ENCODE measurements at regions not wholly inside any gene's neighbourhood (a gene's known extent, or its start where the extent isn't known, plus 50 kb on each side); places are given as distances from the start of the nearest gene placed in this dataset.

DNA sequence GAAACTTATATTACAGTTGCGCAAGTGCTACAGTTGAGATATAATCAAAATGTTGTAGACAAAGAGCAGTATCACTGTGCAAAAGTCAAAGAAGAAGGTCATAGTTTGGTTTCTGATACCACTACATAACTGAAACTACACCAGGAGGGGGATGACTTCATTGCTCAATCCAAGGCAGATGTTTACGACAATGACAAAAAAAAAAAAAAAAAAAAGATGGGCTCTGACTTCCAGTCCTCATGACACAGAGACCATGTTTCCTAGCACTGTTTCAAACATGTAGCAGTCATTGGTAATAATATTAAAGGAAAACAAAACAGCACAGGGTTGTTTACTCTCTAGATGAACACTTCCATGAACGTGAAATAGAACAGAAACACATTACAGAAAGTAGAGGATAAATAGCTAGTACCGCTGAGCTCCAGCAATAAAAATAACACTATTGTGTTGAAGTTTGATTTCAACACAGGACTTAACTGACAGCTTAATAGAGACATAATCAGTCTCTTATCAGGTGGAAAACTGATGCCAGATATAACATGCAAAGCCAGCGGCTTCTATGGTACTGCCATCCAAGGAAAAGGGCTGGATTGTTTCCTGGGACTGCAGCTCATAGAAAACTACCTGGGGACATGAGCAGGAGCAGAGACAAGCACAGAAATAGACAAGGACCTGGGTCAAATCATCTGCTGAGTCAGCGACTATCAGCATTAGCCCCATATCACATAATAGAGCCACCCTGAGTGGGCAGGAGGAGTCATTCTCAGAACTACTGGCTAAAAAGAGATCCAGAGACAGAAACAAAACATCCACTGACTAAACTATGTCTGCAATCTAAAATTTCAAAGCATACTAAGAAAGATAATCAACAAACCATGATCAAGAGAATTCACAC is 463.6 kb upstream of the SOX9 start:
- Mint-ChIP-seq H3K4me3 (no peak overlapping the region), H3K27ac (no peak overlapping the region), H3K27me3 (no peaks in the 10 kb centered on the region), H3K9me3 (peaks cover 0 to 16% (median 8%) of the 10 kb centered on the region in 3 donors), H3K36me3 (no peaks in the 10 kb centered on the region), H3K4me1 (no peaks in the 10 kb centered on the region)

DNA sequence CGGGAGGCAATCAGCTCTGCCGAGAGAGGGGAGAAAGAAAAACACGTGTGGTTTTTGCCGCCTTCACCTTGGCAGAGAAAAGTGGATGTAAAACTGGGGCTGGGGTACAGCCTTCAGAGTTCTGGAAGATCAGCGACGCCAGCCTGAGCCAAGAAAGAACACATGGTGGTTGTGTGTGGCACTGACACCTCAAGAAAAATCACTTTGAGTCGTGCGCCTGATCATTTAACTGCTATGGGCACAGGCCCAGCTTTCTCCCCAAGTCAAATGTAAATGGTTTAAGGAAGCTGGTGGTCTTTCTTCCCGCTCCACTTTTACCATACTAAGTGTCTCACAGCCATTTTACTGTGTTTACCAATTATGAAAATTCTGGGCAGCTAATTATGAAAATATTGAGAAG is 461.8 kb upstream of the SOX9 start:
- no peak overlapping the region for H3K27ac Mint-ChIP-seq
- no peaks in the 10 kb centered on the region for H3K36me3 Mint-ChIP-seq
- H3K4me3 Mint-ChIP-seq: no peak overlapping the region
- peaks cover 0 to 17% (median 10%) of the 10 kb centered on the region in 3 donors for H3K9me3 Mint-ChIP-seq
- H3K27me3 Mint-ChIP-seq: no peaks in the 10 kb centered on the region
- no peaks in the 10 kb centered on the region for H3K4me1 Mint-ChIP-seq

DNA sequence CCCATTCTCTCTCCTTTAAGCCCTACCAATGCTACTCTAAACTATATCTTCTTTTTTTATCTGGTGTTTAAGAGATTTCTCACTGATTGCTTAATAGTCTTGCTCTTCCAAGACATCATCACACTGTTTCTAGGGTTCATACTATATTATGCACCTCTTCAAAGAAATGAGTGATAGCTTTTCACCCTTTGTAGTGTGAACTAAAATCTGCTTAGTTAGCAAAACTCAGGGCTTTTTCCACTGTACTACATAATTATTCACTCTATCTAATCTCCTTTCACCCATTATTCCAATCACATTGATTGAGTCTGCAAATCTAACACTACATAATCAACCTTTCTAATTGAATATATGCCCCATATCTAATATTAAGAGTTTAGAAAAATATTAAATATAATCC is 456.0 kb upstream of the SOX9 start:
- Mint-ChIP-seq H3K27me3 (no peaks in the 10 kb centered on the region), H3K36me3 (no peaks in the 10 kb centered on the region), H3K4me1 (no peaks in the 10 kb centered on the region), H3K4me3 (no peak overlapping the region), H3K9me3 (peaks cover 3 to 8% (median 3%) of the 10 kb centered on the region in 3 donors), H3K27ac (no peak overlapping the region)

DNA sequence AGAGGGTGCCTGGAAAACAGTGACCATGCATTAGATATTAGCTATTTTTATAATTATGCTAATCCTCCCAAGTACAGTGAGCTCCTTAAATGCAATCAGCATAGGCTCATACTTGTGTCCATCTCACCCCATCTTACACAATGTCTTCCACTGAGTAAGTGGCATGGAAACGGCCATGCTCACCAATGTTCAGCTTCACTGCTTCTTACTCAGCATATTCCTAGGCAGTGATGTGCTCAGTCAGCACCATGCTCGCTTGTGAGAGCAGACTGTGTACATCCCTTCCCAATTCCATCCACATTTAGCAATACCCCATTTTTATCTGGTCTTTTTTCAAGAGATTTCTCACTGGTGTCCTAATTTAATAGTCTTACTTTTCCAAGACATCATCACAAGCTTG is 454.8 kb upstream of the SOX9 start:
- peaks cover 3 to 8% (median 3%) of the 10 kb centered on the region in 3 donors for H3K9me3 Mint-ChIP-seq
- no peaks in the 10 kb centered on the region for H3K4me1 Mint-ChIP-seq
- H3K4me3 Mint-ChIP-seq: no peak overlapping the region
- H3K36me3 Mint-ChIP-seq: no peaks in the 10 kb centered on the region
- H3K27me3 Mint-ChIP-seq: no peaks in the 10 kb centered on the region
- H3K27ac Mint-ChIP-seq: no peak overlapping the region

DNA sequence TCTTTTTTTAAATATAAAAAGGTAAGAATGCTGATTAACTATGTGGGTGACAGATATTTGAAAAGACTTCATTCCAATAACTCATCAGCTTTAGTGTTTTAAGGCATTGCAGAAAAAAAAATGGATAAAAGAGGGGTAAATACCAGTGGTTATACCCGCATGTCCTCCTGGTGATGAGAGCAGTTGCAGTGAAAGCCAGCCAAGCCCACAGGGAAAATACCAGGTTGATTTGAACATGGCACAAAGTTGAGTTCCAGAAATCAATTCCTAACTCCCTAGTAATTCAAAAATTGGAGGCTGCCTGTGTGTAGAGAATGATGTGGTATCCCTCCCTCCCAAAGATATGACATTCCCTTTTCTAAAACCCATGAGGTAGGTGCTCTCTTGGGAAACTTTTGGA is 453.2 kb upstream of the SOX9 start:
- H3K27ac Mint-ChIP-seq: no peak overlapping the region
- H3K9me3 Mint-ChIP-seq: peaks cover 0 to 8% (median 3%) of the 10 kb centered on the region in 3 donors
- H3K36me3 Mint-ChIP-seq: no peaks in the 10 kb centered on the region

GRCh38 chr17:71668807-71669206 is 452.0 kb upstream of the SOX9 start:
- H3K27ac Mint-ChIP-seq: no peak overlapping the region
- no peaks in the 10 kb centered on the region for H3K36me3 Mint-ChIP-seq
- no peak overlapping the region for H3K4me3 Mint-ChIP-seq
- no peaks in the 10 kb centered on the region for H3K4me1 Mint-ChIP-seq
- no peaks in the 10 kb centered on the region for H3K27me3 Mint-ChIP-seq
- H3K9me3 Mint-ChIP-seq: peaks cover 0 to 8% (median 0%) of the 10 kb centered on the region in 3 donors

More for the DNA sequence above, 453.2 kb upstream of the SOX9 start:
- Mint-ChIP-seq H3K4me3 (no peak overlapping the region), H3K4me1 (no peaks in the 10 kb centered on the region), H3K27me3 (no peaks in the 10 kb centered on the region)

DNA sequence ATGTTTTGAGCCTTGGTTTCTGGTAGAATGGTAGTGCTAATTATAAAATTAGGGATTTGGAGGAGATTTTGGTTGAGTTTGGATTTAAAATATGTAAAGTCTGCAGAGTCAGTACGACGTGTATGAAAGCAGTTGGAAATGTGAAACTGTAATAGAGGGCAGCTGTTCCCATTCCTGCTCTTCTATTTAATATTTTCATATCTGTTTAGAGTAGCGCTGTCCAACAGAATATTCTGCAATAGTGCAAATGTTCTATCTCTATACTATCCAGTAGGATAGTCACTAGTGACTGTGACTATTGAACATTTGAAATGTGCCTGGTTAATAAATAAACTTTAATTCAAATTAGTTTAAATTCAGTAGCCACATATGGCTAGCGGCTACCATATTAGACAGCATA is 443.4 kb upstream of the SOX9 start:
- H3K4me1 Mint-ChIP-seq: peaks cover 0 to 2% (median 0%) of the 10 kb centered on the region in 3 donors
- peaks cover 0 to 11% (median 7%) of the 10 kb centered on the region in 3 donors for H3K9me3 Mint-ChIP-seq
- H3K4me3 Mint-ChIP-seq: no peak overlapping the region
- H3K36me3 Mint-ChIP-seq: no peaks in the 10 kb centered on the region
- no peaks in the 10 kb centered on the region for H3K27me3 Mint-ChIP-seq
- H3K27ac Mint-ChIP-seq: no peak overlapping the region

- H3K4me3 Mint-ChIP-seq: no peak overlapping the region
- peaks cover 0 to 2% (median 0%) of the 10 kb centered on the region in 3 donors for H3K4me1 Mint-ChIP-seq
- H3K36me3 Mint-ChIP-seq: no peaks in the 10 kb centered on the region
- peaks cover 0 to 21% (median 13%) of the 10 kb centered on the region in 3 donors for H3K9me3 Mint-ChIP-seq
- no peak overlapping the region for H3K27ac Mint-ChIP-seq
- H3K27me3 Mint-ChIP-seq: no peaks in the 10 kb centered on the region
Measured at GRCh38 chr17:71679832-71680231, 441.0 kb upstream of the SOX9 start.

- no peak overlapping the region for H3K27ac Mint-ChIP-seq
- peaks cover 0 to 2% (median 0%) of the 10 kb centered on the region in 3 donors for H3K4me1 Mint-ChIP-seq
- H3K4me3 Mint-ChIP-seq: no peak overlapping the region
- no peaks in the 10 kb centered on the region for H3K36me3 Mint-ChIP-seq
- H3K27me3 Mint-ChIP-seq: no peaks in the 10 kb centered on the region
- peaks cover 0 to 21% (median 15%) of the 10 kb centered on the region in 3 donors for H3K9me3 Mint-ChIP-seq
Measured at GRCh38 chr17:71681427-71682173, 439.2 kb upstream of the SOX9 start.

DNA sequence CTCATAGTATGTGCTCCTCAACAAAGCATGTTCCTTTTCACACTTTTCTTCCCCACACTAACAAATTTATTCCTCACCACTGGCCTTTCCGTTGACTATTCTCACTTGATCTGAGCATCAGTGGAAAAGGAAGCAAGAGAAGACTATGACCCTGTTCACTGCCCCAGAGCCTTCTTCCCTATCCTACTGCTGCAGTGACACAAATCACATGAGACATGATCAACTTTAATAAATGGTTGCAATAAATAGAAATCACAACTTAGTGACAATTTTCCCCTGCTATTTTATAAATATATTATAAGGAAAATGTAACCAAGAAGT is 438.7 kb upstream of the SOX9 start:
- no peaks in the 10 kb centered on the region for H3K27me3 Mint-ChIP-seq
- H3K4me3 Mint-ChIP-seq: no peak overlapping the region
- no peaks in the 10 kb centered on the region for H3K36me3 Mint-ChIP-seq
- peaks cover 0 to 21% (median 15%) of the 10 kb centered on the region in 3 donors for H3K9me3 Mint-ChIP-seq
- no peak overlapping the region for H3K27ac Mint-ChIP-seq
- peaks cover 0 to 2% (median 0%) of the 10 kb centered on the region in 3 donors for H3K4me1 Mint-ChIP-seq

GRCh38 chr17:71689782-71690181 is 431.0 kb upstream of the SOX9 start:
- H3K9me3 Mint-ChIP-seq: peaks cover 3 to 6% (median 5%) of the 10 kb centered on the region in 3 donors
- no peak overlapping the region for H3K4me3 Mint-ChIP-seq
- no peaks in the 10 kb centered on the region for H3K27me3 Mint-ChIP-seq
- H3K36me3 Mint-ChIP-seq: no peaks in the 10 kb centered on the region
- H3K27ac Mint-ChIP-seq: no peak overlapping the region
- H3K4me1 Mint-ChIP-seq: no peaks in the 10 kb centered on the region

- Mint-ChIP-seq H3K4me3 (no peak overlapping the region), H3K27me3 (no peaks in the 10 kb centered on the region), H3K27ac (no peak overlapping the region), H3K9me3 (peaks cover 0 to 24% (median 6%) of the 10 kb centered on the region in 3 donors), H3K4me1 (no peaks in the 10 kb centered on the region), H3K36me3 (no peaks in the 10 kb centered on the region)
Measured at GRCh38 chr17:71699907-71700306, 420.9 kb upstream of the SOX9 start.

- no peaks in the 10 kb centered on the region for H3K27me3 Mint-ChIP-seq
- no peak overlapping the region for H3K4me3 Mint-ChIP-seq
- no peaks in the 10 kb centered on the region for H3K36me3 Mint-ChIP-seq
- no peak overlapping the region for H3K27ac Mint-ChIP-seq
- H3K4me1 Mint-ChIP-seq: no peaks in the 10 kb centered on the region
- H3K9me3 Mint-ChIP-seq: peaks cover 2 to 14% (median 9%) of the 10 kb centered on the region in 3 donors
Measured at GRCh38 chr17:71703701-71704100, 417.1 kb upstream of the SOX9 start.

DNA sequence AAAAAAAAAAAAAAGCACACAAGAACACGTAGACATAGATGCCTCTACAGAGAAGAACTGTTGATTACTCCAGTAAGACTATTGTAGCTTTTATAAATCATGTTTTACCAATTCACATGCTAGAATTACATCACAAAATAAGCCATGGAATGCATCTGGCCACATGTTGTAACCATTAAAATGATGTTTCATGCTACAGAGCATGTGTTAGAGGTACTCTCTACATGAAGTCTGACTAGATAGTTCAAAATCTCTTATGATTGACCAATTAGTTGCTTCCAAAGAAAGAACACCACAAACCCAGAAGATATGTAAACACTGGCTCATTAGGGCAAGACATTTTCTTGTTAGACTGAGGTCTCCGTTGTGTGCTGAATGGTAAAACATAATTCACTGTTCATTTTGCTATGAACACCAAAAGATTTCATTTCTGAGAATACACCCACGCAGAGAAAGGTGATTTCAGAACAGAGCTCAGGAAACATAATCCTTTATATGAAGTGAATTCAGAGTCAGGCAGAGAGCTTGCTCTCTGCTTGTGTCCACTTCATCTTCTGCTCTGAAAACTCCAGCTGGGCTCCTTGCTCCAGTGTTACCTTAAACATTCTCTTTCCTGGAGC is 411.4 kb upstream of the SOX9 start:
- H3K4me3 Mint-ChIP-seq: no peak overlapping the region

DNA sequence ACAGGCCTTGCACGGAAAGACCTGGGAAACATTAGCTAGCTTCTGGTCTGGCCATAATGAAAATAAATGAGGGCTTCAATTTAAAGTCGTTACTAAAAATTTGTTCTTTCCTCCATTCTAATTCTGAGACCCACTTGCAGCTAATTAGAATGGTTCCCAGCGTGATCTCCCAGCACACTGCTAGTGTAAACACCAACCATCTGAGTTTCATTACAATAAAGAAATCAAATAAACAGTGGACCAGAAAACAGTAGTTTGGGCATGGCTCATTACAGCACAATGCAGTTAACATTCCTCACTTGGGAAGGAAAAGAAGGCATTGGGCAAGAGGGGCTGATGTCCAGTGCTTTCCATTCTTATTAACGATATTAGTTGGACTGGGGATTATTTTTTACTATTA is 410.9 kb upstream of the SOX9 start:
- Mint-ChIP-seq H3K4me1 (no peaks in the 10 kb centered on the region), H3K9me3 (peaks cover 0 to 3% (median 2%) of the 10 kb centered on the region in 3 donors), H3K4me3 (no peak overlapping the region), H3K27me3 (no peaks in the 10 kb centered on the region), H3K27ac (no peak overlapping the region), H3K36me3 (no peaks in the 10 kb centered on the region)

More for the DNA sequence above, 411.4 kb upstream of the SOX9 start:
- H3K27me3 Mint-ChIP-seq: no peaks in the 10 kb centered on the region
- H3K4me1 Mint-ChIP-seq: no peaks in the 10 kb centered on the region
- H3K36me3 Mint-ChIP-seq: no peaks in the 10 kb centered on the region
- H3K27ac Mint-ChIP-seq: no peak overlapping the region
- peaks cover 0 to 3% (median 2%) of the 10 kb centered on the region in 3 donors for H3K9me3 Mint-ChIP-seq

Measured in IgD-negative memory B cell (primary cell).